ENCODE measurements at regions not wholly inside any gene's neighbourhood (a gene's known extent, or its start where the extent isn't known, plus 50 kb on each side); places are given as distances from the start of the nearest gene placed in this dataset.

GRCh38 chr5:63650581-63650980, 311.7 kb downstream of the HTR1A start (continued):
- no peak for TF ChIP-seq CHD7 (IDR thresholded peaks at IDR 0.05; ENCODE audit: insufficient replicate concordance, low read length)
- no peak for TF ChIP-seq KDM4A (IDR thresholded peaks at IDR 0.05; ENCODE audit: low read depth, low read length, severe bottlenecking)

Measured in H1 (cell line).